ENCODE measurements at regions not wholly inside any gene's neighbourhood (a gene's known extent, or its start where the extent isn't known, plus 50 kb on each side); places are given as distances from the start of the nearest gene placed in this dataset.

DNA sequence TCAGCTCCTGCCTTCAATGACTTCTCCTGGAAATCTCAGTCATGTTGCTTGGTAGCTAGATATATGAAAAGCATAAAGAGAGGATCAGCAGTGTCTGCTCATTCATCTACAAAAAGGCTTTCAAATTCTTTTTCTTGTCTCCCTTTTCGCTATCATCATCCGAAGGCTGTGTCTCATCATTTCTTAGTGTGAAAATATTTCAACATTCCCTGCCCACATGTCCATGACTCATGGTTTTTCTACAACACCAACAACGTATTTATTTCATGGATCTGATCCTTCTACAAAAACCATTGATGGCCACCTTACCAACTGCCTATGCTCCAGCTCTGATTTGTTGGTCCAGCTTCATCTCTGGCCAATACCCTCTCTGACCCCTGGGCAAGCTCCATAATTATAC is 472.5 kb upstream of the GHITM start:
- Histone ChIP-seq H3K9me3 (ENCODE audit: control insufficient read depth, low read length) (no peaks in the 10 kb centered on the region), H3K36me3 (ENCODE audit: control insufficient read depth, insufficient read depth, low read length) (no peaks in the 10 kb centered on the region), H2AFZ (no peak overlapping the region), H3K4me2 (ENCODE audit: low read length) (no peak overlapping the region), H3K79me2 (no peaks in the 10 kb centered on the region), H3K4me1 (no peaks in the 10 kb centered on the region), H3K9ac (no peak overlapping the region), H3K4me3 (ENCODE audit: low read depth, low read length) (no peak overlapping the region), H3K27ac (no peak overlapping the region), H3K27me3 (ENCODE audit: control insufficient read depth, insufficient read depth, low read length) (no peaks in the 10 kb centered on the region)
- TF ChIP-seq, protein P1, sequence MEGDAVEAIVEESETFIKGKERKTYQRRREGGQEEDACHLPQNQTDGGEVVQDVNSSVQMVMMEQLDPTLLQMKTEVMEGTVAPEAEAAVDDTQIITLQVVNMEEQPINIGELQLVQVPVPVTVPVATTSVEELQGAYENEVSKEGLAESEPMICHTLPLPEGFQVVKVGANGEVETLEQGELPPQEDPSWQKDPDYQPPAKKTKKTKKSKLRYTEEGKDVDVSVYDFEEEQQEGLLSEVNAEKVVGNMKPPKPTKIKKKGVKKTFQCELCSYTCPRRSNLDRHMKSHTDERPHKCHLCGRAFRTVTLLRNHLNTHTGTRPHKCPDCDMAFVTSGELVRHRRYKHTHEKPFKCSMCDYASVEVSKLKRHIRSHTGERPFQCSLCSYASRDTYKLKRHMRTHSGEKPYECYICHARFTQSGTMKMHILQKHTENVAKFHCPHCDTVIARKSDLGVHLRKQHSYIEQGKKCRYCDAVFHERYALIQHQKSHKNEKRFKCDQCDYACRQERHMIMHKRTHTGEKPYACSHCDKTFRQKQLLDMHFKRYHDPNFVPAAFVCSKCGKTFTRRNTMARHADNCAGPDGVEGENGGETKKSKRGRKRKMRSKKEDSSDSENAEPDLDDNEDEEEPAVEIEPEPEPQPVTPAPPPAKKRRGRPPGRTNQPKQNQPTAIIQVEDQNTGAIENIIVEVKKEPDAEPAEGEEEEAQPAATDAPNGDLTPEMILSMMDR (IDR thresholded peaks at IDR 0.05), result no peak

DNA sequence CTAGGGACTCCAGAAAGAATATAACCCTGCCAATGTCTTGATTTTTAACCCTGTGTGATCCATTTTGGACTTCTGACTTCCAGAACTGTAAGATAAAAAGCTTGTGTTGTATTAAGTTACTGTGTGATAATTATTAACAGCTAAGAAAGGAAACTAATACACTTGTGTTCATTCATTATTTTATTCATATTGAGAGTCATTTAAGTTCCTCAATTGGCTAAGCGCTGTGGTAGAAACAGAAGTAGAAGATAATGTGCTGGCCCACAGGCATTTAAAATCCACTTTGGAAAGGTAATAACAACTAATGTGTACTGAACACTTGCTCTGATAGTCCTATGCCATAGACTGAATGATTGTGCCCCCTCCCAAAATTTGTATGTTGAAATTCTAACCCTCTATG is 471.7 kb upstream of the GHITM start:
- Histone ChIP-seq H3K79me2 (no peaks in the 10 kb centered on the region), H3K9ac (no peak overlapping the region), H2AFZ (no peak overlapping the region), H3K9me3 (ENCODE audit: control insufficient read depth, low read length) (no peaks in the 10 kb centered on the region), H3K4me3 (ENCODE audit: low read depth, low read length) (no peak overlapping the region), H3K27me3 (ENCODE audit: control insufficient read depth, insufficient read depth, low read length) (no peaks in the 10 kb centered on the region), H3K4me1 (no peaks in the 10 kb centered on the region), H3K27ac (no peak overlapping the region), H3K4me2 (ENCODE audit: low read length) (no peak overlapping the region), H3K36me3 (ENCODE audit: control insufficient read depth, insufficient read depth, low read length) (no peaks in the 10 kb centered on the region)
- TF ChIP-seq, protein P1 (IDR thresholded peaks at IDR 0.05), result no peak

DNA sequence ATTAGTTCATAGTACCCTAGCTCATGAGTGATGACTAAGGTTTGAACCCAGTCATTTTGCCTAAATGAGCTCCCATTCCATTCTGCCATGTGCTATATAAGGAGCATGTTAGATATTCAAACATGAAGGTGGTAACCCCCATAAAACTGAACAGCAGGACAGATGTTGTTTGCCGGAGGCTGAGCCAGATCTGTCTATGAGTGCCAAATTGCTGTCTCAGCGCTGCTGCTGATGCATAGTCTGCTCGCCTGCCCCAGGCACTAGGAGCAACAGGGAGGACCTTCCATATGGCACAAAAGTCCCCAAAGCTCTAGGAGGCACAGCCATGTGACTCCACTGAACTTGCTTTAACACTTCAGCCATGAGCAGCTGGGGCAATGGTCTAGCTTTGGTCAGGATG is 466.0 kb upstream of the GHITM start:
- TF ChIP-seq, protein P1 (IDR thresholded peaks at IDR 0.05), result no peak
- no peak overlapping the region for H3K27ac ChIP-seq
- H3K36me3 ChIP-seq (ENCODE audit: control insufficient read depth, insufficient read depth, low read length), result no peaks in the 10 kb centered on the region
- no peak overlapping the region for H3K4me2 ChIP-seq (ENCODE audit: low read length)
- H3K4me3 ChIP-seq (ENCODE audit: low read depth, low read length), result no peak overlapping the region
- no peak overlapping the region for H2AFZ ChIP-seq
- H3K9ac ChIP-seq, result no peak overlapping the region
- H3K27me3 ChIP-seq (ENCODE audit: control insufficient read depth, insufficient read depth, low read length), result no peaks in the 10 kb centered on the region
- H3K4me1 ChIP-seq, result no peaks in the 10 kb centered on the region
- H3K79me2 ChIP-seq, result no peaks in the 10 kb centered on the region
- no peaks in the 10 kb centered on the region for H3K9me3 ChIP-seq (ENCODE audit: control insufficient read depth, low read length)

DNA sequence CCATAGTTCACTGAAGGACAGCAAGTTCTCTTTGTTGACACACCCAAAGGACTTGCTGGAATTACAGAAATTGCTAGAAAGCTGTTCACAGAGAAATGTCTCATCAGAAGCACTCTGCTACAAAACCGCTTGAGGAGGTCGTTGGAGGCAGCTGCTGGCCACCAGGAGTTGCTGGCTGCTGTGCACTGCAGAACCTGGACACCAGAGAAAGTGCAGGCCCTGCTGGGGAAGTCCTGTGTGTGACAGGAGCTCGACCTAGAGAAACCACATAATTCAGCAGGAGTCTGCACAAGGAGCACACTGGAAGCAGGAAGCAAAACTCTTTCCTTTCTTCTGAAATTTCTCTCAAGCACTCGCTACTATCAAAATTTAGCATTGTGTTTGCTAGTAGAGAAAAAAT is 461.5 kb upstream of the GHITM start:
- no peaks in the 10 kb centered on the region for H3K9me3 ChIP-seq (ENCODE audit: control insufficient read depth, low read length)
- TF ChIP-seq, protein P1 (IDR thresholded peaks at IDR 0.05), result no peak
- H3K4me2 ChIP-seq (ENCODE audit: low read length), result no peak overlapping the region
- H3K79me2 ChIP-seq, result no peaks in the 10 kb centered on the region
- H3K36me3 ChIP-seq (ENCODE audit: control insufficient read depth, insufficient read depth, low read length), result no peaks in the 10 kb centered on the region
- H3K9ac ChIP-seq, result no peak overlapping the region
- H3K27me3 ChIP-seq (ENCODE audit: control insufficient read depth, insufficient read depth, low read length), result no peaks in the 10 kb centered on the region
- no peak overlapping the region for H3K4me3 ChIP-seq (ENCODE audit: low read depth, low read length)
- H2AFZ ChIP-seq, result no peak overlapping the region
- no peaks in the 10 kb centered on the region for H3K4me1 ChIP-seq
- H3K27ac ChIP-seq, result no peak overlapping the region

DNA sequence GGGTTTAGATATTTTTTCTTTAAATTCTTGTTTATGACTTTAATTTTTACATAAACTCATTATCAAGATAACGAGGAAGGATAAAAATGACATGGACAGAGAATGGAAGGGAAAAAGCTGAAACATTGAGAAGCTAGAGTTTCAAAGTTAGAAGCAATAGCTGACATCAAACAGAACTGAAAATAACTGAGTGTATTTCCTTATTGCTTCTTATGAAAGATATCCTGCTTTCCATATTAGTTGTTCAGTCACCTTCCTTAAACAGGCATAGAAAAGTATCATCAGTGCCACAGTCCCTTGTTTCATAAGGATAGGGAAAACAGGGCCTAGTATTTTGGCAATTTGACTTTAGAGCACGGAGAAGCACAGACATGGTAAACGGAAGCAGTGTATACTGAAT is 460.5 kb upstream of the GHITM start:
- Histone ChIP-seq H2AFZ (no peak overlapping the region), H3K36me3 (ENCODE audit: control insufficient read depth, insufficient read depth, low read length) (no peaks in the 10 kb centered on the region), H3K27ac (no peak overlapping the region), H3K4me3 (ENCODE audit: low read depth, low read length) (no peak overlapping the region), H3K79me2 (no peaks in the 10 kb centered on the region), H3K27me3 (ENCODE audit: control insufficient read depth, insufficient read depth, low read length) (no peaks in the 10 kb centered on the region), H3K4me1 (no peaks in the 10 kb centered on the region), H3K4me2 (ENCODE audit: low read length) (no peak overlapping the region), H3K9me3 (ENCODE audit: control insufficient read depth, low read length) (no peaks in the 10 kb centered on the region), H3K9ac (no peak overlapping the region)
- TF ChIP-seq, protein P1 (IDR thresholded peaks at IDR 0.05), result no peak

Measured in parathyroid adenoma (tissue), 2 donors.